T47D (cell line): ENCODE measurements at regions not wholly inside any gene's neighbourhood (a gene's known extent, or its start where the extent isn't known, plus 50 kb on each side); places are given as distances from the start of the nearest gene placed in this dataset.

Experiments used
- DNase-seq, 2 experiments: peaks; one replicate each; pipeline versions ENCODE4 v3.0.0 to v3.0.0-alpha.2; 2011 to 2012; ENCODE audit warnings: low read depth in 1 of 2, low spot score in 1 of 2
- JUND ChIP-seq: IDR thresholded peaks from 2 replicates; pipeline ENCODE4 v1.6.1; 2012; ENCODE audit warnings: low read depth
- in situ Hi-C: cut with HindIII; loops from 2 replicates; pipeline ENCODE4 v1.10.0; 2016; ENCODE audit warnings: low sequenced_read_pairs, low pct_unique_long_range_greater_than_20kb

DNA sequence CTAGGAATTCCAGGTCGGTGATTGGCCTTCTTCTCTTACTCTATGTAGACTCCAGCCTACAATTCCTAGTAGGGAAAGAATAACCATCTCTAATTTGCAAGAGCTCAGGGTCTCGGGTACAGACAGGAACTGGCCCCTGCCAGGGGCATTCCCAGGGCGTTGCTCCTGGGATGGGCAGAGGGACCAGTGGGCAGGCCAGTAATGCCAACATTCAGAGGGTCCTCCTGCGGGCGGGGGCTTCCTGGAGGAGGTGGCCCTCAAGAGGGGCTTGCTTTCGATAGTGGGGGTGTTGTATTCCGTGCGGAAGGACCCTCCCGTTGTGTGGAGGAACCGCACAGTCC, 94.3 kb upstream of the PRNP start:
- in situ Hi-C loops = no loop called here
- no peak for TF ChIP-seq JUND
- DNase-seq = no peak

DNA sequence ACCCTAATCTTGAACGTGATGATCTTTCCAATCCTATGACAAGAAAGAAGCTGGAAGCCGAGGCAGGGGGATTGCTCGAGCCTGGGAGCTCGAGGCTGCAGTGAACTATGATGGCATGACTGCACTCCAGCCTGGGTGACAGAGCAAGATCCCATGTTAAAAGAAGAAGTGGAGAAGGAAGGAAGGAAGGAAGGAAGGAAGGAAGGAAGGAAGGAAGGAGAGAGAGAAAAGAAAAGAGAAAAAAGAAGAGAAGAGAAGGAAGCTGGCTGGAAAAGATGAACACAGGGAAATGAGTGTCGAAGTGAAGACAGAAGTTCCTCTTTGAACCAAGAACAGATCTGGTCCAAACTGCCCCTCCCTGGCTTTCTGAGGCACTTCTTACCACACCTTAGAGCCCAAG, 100.5 kb upstream of the PRNP start:
- DNase-seq = no peak
- in situ Hi-C loops = no loop called here
- TF ChIP-seq JUND = no peak

GRCh38 chr20:4585104-4585753, 101.0 kb upstream of the PRNP start:
- in situ Hi-C loops = no loop called here
- DNase-seq = no peak
- no peak for TF ChIP-seq JUND

DNA sequence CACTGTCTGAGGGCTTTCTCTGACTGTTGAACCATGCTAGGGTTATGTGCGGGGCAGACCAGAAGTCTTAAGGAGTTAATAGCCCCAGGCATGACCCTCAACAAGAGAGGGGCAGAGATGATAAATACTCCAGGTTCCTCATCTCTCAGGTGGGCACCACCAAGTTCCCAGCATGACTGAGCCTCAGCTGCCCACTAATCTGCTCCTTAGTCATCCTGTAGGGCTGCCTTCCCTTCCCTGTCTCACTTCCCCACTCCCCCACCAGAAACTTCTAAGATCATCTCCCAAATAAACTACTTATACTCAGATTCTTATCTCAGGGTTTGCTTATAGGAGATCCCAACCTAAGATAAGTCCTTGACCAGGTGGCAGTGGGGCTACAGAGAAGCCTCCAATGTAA, 101.7 kb upstream of the PRNP start:
- in situ Hi-C loops = no loop called here
- TF ChIP-seq JUND = no peak
- no peak for DNase-seq

DNA sequence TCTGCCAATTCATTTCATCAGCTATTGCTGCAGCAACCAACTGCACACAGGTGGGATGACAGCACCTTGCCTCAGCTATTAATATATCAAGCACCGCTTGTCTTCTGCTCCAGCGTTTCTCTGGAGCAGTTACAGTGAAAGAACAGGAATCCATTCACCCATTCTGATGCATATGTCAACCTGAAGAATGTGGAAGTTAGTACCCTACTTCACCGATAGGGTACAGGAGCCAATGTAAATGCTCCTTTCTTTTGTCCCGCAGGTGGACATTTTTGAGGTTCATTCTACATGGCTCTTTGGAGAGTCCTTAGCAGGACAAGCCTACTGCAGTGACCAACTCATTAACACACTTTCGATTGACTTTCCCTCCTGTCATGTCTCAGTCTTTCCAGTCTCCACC, 104.4 kb upstream of the PRNP start:
- in situ Hi-C loops = no loop called here
- no peak for DNase-seq
- no peak for TF ChIP-seq JUND

GRCh38 chr20:4578375-4578774, 107.9 kb upstream of the PRNP start:
- TF ChIP-seq JUND = no peak
- no peak for DNase-seq
- in situ Hi-C loops = no loop called here

DNA sequence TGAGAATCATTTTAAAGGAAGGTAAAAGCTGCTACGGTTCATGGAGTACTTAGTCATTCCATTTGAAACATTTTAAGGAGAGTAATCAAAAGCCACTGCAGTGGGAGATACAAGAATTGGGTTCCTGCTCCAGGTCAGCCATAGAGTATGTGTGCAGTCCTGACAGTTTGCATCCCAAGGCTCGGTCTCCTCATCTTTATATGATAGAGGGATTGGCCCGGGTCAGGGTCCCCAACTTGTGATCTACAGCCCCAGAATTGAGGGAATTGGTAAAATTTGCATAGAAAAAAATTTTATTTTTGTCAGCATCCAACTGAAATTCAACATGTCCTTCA, 111.9 kb upstream of the PRNP start:
- in situ Hi-C loops = no loop called here
- no peak for TF ChIP-seq JUND
- no peak for DNase-seq

DNA sequence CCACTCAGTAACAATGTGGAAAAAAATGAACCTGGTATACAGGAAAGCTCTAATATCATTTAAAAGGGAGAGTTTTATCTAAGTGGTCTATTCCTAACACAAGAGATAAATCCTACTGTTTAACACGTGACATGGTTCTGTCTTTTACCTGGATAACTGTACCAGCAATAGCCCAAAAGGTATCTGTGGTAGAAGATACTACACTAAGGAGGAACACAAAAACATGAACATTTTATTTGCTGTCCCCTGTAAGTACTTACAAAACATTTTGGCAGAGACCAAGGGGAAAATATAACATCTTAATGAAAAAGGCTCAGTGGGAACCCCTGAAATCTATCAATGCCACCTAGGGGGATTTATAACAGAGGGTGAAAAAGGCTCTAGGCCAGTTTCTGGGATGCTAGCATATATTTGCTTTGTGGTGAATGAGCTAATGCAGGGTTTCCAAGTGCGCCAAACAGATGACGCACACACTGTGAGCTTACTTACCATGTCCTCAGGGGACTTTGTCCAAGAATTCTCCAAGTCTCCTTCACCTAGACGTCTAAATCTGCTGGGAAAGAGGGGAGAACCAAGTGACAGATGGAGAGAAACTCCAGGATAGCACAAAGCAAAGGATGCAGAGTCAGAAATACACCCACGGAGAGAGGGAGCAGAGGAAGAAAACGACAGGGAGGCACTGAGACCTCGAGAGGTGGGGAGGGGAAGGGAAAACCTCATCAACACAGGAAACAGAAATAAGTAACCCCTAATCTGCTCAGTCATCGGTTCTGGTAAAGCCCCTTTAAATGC, 112.5 kb upstream of the PRNP start:
- peak; percentile 24 to 61 for DNase-seq
- in situ Hi-C loops = no loop called here
- no peak for TF ChIP-seq JUND

DNA sequence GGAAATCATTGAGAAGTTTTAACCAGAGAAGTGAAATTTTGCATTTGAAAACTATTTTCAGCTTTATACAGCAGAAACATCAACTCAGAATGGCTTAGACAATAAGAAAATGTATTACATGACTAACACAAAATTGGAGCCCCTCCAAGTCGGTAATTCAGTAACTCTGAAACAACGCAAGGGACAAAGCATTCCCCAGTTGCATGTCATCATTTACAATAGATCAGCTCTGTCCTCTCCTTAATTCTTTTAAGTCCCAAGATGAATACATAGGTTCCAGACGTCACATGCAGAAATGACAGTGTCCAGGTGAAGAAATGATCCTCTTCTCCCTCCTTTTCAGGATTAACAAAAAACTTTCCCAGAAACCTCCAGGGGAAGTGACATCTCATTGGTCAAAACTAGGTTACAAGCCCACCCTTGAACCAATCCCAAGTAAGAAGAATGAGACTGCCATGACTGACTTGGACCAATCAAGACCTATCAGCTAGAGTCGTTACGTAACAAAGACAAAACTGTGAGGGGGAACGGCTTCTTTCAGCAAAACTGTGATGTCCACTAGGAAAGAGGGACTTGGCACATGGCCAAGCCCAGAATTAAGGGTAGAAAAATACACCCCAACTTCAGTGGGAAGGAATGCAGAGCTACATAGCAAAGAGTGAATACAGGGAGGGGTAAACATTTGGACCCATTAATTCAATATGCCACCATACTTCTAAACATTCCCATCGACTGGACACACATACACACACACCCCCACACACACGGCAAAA, 114.3 kb upstream of the PRNP start:
- in situ Hi-C loops = no loop called here
- no peak for DNase-seq
- TF ChIP-seq JUND = no peak

- no peak for TF ChIP-seq JUND
- in situ Hi-C loops = no loop called here
- DNase-seq = no peak
These were observed 116.4 kb upstream of the PRNP start for GRCh38 chr20:4569865-4570264.

DNA sequence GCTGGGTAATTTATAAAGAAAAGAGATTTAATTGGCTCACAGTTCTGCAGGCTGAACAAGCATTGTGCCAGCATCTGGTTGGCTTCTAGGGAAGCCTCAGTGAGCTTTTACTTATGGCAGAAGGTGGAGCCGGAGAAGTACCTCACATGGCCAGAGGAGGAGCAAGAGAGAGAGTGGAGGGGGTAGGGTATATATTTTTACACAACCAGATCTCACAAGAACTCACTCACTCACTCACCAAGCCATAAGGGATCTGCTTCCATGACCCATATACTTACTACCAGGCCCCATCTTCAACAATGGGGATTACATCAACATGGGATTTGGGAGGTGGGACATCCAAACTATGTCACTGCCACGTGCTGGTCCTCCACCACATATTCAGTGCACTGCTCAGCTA, 117.2 kb upstream of the PRNP start:
- in situ Hi-C loops = no loop called here

DNA sequence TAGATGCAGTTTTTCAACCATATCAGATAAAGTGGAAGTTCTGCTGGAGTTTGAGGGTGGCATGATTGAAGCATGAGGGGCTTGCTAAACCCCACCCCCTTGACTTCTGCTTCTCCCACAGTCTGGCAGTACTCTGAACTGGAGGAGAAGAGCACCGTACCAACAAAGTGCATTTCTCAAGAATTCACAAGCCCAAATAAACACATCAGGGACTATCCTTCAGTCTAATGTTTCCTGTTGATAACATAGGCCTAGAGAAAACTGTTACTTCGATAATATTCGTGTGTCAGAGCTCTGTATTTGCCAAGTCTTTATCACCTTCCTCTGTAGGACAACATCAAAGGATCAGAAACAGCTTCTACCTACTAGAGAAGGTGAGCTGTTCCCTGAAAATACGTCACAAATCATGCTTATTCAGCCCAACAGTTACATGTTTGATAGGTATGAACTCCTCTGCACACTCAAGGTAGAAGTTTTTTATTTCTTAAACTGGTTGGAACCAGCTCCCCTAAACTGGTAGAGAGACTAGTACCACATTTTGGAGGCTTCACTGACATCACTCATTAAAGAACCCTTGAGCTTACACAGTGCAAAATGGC, 117.8 kb upstream of the PRNP start:
- in situ Hi-C loops = no loop called here
- no peak for DNase-seq
- TF ChIP-seq JUND = no peak

More for the DNA sequence above, 117.2 kb upstream of the PRNP start:
- DNase-seq = no peak
- TF ChIP-seq JUND = no peak

DNA sequence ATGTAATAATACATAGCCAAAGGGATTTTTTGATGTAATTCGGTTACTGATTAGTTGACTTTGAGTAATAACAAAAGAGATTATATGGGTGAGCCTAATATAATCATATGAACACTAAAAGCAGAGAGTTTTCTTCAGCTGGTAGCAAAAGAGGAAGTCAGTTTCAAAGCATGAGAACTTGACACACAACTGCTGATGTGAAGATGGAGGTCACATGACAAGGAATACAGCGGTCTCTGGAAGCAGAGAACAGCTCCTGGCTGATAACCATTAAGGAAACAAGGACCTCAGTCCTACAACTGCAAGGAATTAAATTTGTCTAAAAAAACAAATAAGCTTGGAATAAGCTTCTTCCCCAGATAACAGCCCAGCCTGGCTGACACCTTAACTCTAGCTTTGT, 119.1 kb upstream of the PRNP start:
- in situ Hi-C loops = no loop called here
- TF ChIP-seq JUND = no peak

More for the DNA sequence above, 119.1 kb upstream of the PRNP start:
- DNase-seq = no peak
